ENCODE measurements at regions not wholly inside any gene's neighbourhood (a gene's known extent, or its start where the extent isn't known, plus 50 kb on each side); places are given as distances from the start of the nearest gene placed in this dataset.

- TF ChIP-seq CTCF (IDR thresholded peaks at IDR 0.05; ENCODE audit: extremely low read depth in 1 of 2, insufficient read depth in 1 of 2, low read depth in 1 of 2, low read length in 2 of 2) (no peak), MAX (IDR thresholded peaks at IDR 0.05; ENCODE audit: insufficient read depth, insufficient read length) (no peak), POLR2AphosphoS5 (IDR thresholded peaks at IDR 0.05; ENCODE audit: insufficient read depth, low read depth, low read length) (no peak), EZH2 (IDR thresholded peaks at IDR 0.05; ENCODE audit: borderline replicate concordance, low read depth, low read length, severe bottlenecking) (no peak)
Observed at GRCh38 chr2:11976073-11976472, 229.6 kb downstream of the LPIN1 start.

Data from endothelial cell of umbilical vein (primary cell).